Spinal cord (tissue), 9 donors: ENCODE measurements at regions not wholly inside any gene's neighbourhood (a gene's known extent, or its start where the extent isn't known, plus 50 kb on each side); places are given as distances from the start of the nearest gene placed in this dataset.

ENCODE experiments used
- DNase-seq, 6 donors: peaks; one replicate each; pipeline versions ENCODE4 v3.0.0 to v3.0.0-alpha.2; 2013 to 2015; ENCODE audit warnings: low spot score in 6 of 6, low read depth in 4 of 6
- H3K27ac ChIP-seq: one replicate; pipeline ENCODE4 v1.5.1; 2013; ENCODE audit warnings: low read depth, low read length, control low read depth
- H3K27me3 ChIP-seq: one replicate; pipeline ENCODE4 v1.6.1; 2013; ENCODE audit warnings: low read length; ENCODE audit not compliant: control insufficient read depth, insufficient read depth
- H3K36me3 ChIP-seq: one replicate; pipeline ENCODE4 v1.6.1; 2013; ENCODE audit warnings: low read length; ENCODE audit not compliant: control insufficient read depth, insufficient read depth
- H3K4me1 ChIP-seq: one replicate; pipeline ENCODE4 v1.6.1; 2013; ENCODE audit warnings: low read length; ENCODE audit not compliant: control insufficient read depth, insufficient read depth
- H3K4me3 ChIP-seq: one replicate; pipeline ENCODE4 v1.5.1; 2013; ENCODE audit warnings: low read depth, low read length, control low read depth
- H3K9me3 ChIP-seq: one replicate; pipeline ENCODE4 v1.6.1; 2013; ENCODE audit warnings: low read length; ENCODE audit not compliant: control insufficient read depth, insufficient read depth
- WGBS: methylation state at CpG from one replicate; pipeline ENCODE4 v1.1.5; 2013; ENCODE audit warnings: missing lambda C conversion rate; ENCODE audit not compliant: insufficient coverage; 5-methylcytosine and 5-hydroxymethylcytosine counted together
- donor health status: healthy.

DNA sequence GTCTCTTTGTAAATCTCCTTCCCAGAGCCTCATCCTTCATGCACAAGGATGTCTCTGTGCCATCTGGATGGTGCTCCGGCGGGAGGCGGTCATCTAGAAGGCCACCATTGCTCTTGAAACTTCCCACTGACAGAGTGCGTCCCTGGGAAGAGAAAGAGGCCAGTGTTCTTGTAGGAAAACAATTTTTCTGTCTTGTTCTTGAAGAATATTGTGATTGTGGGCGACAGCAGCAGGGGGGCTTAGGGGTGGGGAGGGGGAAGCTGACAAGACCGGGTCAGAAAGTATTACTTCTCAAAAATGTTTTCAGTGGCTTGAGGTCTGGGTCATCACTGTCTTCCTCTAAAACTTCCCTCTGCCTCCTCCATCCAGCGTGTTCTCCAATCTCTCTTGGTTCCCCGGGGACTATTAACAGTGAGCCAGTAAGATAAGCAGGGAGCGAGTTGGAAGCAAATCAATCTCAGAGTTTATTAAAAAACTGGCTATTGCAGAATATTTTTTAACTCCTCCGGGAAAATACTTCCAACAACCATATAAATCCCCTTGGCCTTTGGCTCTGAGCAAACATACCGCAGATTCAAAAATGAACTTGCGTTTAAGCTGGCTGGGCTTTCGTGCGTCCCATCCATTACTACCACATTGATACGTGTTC is 597.8 kb upstream of the MGMT start:
- Histone ChIP-seq H3K9me3 (no peaks in the 10 kb centered on the region), H3K4me3 (no peak overlapping the region), H3K36me3 (no peaks in the 10 kb centered on the region), H3K27me3 (no peaks in the 10 kb centered on the region), H3K4me1 (peaks cover 18% of the 10 kb centered on the region), H3K27ac (no peak overlapping the region)
- peak in 1 of 6 donors; percentile 47 for DNase-seq
- 57% methylated on average over 4 of the region's 15 CpGs for WGBS

DNA sequence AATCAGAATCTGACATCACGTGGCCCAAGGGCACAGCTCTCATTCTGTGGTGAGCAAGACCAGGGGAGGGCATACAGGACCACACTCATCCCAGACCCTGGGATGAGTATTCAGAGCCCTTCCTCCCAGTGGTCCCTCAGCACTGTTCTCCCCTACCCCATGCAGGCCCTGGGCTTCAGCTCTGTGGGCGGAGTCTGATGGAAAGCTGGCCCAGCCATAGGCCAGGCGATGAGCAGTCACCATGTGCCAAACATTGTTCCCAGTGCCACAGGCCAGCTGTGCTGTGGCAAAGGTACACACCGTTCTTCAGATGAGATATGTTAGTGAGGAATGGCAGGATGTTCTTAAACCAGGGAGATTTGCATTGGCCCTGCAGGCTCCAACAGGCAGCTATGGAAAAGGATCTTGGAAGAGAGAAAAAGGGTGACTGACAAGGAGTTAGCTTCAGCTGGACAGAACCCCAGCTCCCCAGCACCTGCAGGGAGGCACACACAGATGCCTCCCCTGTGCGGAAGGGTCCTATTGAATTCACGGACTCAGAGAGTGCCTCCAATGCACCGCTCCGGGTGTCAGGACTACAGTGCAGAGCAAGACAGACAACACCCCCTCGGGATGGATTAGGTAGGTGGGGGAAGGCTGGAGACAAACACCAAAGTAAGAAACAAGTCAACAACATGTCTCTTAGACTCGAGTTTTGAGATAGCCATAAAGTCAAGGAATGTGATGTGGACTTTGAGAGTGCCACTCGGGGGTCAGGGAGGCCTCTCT is 596.0 kb upstream of the MGMT start:
- Histone ChIP-seq H3K27me3 (no peaks in the 10 kb centered on the region), H3K9me3 (no peaks in the 10 kb centered on the region), H3K4me3 (no peak overlapping the region), H3K27ac (no peak overlapping the region), H3K36me3 (no peaks in the 10 kb centered on the region), H3K4me1 (peaks cover 11% of the 10 kb centered on the region)
- DNase-seq, result no peak
- 92% methylated on average over 10 of the region's 11 CpGs for WGBS

DNA sequence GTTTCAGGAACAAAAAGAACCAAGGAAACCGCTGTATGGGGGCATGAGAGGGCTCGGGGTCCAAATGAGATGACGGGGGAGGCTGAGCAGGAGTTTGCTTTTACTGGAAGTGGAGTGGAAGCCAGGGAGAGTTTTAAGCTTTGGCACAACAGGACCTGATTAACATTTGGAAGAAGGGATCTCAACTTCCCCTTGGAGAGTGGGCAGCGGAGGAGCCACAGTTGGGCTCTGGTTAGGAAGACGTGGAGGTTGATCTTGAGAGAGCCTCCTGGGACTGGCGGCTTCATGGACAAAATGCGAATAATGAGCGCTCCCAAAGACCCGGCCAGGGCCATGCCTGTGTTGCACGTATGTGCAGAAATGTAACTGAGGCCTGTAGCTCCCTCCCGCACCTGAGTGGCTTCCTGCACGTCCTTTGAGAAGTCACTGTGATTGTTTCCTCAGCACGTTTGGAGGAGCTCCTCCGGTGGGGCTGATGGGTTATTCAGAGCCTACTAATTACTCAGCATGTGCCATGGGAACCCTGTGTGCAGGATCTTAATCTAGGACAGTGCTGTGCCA is 595.3 kb upstream of the MGMT start:
- Histone ChIP-seq H3K27me3 (no peaks in the 10 kb centered on the region), H3K27ac (no peak overlapping the region), H3K4me1 (peaks cover 11% of the 10 kb centered on the region), H3K4me3 (no peak overlapping the region), H3K9me3 (no peaks in the 10 kb centered on the region), H3K36me3 (no peaks in the 10 kb centered on the region)
- 92% methylated on average over 13 of the region's 14 CpGs for WGBS
- DNase-seq, result no peak

DNA sequence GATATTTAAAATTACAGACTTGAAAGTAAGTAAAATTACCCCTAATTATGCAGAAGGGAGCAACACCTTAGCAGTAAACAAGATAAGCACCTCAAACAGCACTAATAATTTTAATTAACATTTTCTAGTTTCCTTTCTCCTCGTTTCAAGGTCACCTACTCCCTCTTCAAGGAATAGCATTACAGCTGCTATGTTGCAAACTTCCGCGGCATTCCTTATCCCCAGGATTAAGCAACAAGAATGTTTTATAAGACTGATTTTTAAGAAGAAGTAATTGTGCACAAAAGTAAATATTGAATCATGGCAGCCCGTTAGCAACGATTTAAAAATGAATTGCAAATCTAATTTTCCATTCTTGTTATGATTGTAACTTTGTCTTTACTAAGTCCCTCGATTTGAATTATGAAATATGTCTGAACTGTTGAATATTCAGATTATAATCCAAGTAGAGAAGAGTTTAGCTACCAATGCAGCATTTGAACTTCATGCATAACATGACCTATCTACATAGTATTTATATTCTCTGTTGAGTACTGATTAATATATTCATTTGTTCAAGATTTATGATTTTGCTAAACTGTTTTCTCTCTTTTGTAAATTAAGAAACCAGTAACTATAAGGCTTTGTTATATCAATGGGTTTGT is 593.5 kb upstream of the MGMT start:
- no peak overlapping the region for H3K27ac ChIP-seq
- no peaks in the 10 kb centered on the region for H3K9me3 ChIP-seq
- DNase-seq, result no peak
- peaks cover 6% of the 10 kb centered on the region for H3K4me1 ChIP-seq
- no peaks in the 10 kb centered on the region for H3K27me3 ChIP-seq
- WGBS, result no CpG with 5 or more reads among the region's 6 CpGs
- no peak overlapping the region for H3K4me3 ChIP-seq
- no peaks in the 10 kb centered on the region for H3K36me3 ChIP-seq

DNA sequence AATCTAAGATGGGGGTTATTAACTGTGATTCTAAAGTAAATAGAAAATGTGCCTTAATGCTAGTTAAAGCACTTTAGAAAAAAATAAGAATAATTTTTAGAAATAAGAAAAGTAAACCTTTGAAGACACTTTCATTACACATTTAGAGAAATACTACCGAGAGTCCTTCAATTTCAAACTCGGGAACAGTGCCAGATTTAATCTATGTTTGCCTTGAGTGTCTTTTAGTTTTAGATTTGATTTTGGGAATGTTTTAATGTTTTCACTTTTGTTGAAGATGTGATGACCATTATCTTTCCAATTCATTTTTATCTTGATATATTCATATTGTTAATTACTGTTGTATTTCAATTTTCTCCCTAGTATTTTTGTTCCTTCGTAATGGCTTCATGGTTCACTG is 592.7 kb upstream of the MGMT start:
- Histone ChIP-seq H3K4me1 (no peaks in the 10 kb centered on the region), H3K36me3 (no peaks in the 10 kb centered on the region), H3K9me3 (no peaks in the 10 kb centered on the region), H3K27me3 (no peaks in the 10 kb centered on the region), H3K27ac (no peak overlapping the region), H3K4me3 (no peak overlapping the region)
- peak in 1 of 6 donors; percentile 59 for DNase-seq
- WGBS, result no CpG with 5 or more reads among the region's 3 CpGs

DNA sequence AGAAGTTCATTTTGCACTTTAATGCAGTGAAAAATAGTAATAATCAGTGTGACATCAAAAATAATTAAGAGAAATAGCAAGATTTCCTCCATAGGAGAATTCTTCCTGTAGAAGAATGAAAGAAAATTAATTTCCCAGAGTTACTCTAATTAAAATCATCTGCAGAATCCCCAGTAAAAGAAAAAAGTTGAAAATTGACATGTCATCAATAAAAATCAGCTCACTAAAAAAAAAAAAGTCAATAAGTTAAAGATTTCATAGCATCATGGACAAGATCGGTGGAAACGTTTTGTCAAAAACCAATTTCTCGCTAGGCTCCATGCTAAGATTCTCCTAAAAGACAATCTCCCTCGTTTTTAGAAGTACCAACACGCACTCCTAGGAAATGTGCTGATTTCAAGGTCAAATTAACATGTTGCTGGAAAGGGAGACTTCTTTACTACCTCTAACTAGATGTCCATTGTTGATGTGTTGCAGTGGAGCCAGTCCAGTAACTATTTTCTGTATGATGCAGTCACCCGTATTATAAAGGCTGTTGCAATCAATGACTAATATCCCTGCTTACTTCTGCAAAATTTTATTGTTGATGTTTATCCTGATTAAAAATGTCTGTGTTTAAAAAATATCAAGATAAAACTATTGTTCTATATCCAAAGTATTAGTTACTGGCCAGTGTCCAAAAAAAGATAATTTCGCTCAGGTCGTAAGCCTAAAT is 591.9 kb upstream of the MGMT start:
- DNase-seq, result no peak
- H3K27me3 ChIP-seq, result no peaks in the 10 kb centered on the region
- H3K36me3 ChIP-seq, result no peaks in the 10 kb centered on the region
- H3K4me1 ChIP-seq, result no peaks in the 10 kb centered on the region
- H3K9me3 ChIP-seq, result no peaks in the 10 kb centered on the region
- no CpG with 5 or more reads among the region's 8 CpGs for WGBS
- no peak overlapping the region for H3K27ac ChIP-seq
- no peak overlapping the region for H3K4me3 ChIP-seq

DNA sequence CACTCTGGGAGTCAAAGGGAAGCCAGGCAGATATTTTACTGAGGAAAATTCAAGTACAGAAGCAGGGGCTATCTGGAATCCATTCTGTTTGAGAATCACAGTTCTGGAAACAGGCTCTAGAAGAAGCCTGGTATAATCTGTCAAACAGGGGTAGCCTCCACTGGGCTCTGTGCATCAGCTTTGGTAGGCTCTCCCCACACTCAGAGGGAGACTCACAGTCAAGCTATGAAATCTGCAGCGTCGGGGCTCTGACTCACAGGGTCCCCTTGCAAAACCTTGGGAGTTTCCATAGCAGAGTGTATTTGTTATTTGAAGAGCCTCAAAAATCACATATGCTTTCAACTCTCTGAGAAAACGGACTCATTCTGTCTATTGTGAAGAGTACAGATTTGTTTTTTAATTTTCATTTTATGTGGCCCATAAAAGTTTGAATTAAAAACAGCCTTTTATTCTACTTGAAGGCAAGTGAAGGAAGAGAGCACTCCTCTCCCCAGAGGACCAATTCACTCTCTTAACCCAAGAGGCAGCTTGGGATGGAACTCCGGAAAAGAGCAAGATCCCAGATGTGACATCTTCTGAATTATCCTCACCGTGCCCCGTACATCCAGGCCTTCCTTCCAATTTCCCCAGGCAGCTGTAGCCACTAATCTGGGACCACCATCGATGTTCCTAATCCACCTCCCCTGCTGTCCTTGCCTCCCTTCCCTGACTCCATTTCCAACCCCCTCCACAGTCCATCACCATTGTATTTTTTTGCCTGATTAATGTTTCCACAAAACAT is 590.9 kb upstream of the MGMT start:
- H3K27me3 ChIP-seq, result no peaks in the 10 kb centered on the region
- H3K36me3 ChIP-seq, result no peaks in the 10 kb centered on the region
- 75% methylated on average over 4 of the region's 7 CpGs for WGBS
- DNase-seq, result peak in 1 of 6 donors; percentile 45
- no peaks in the 10 kb centered on the region for H3K4me1 ChIP-seq
- H3K9me3 ChIP-seq, result no peaks in the 10 kb centered on the region
- H3K27ac ChIP-seq, result no peak overlapping the region
- no peak overlapping the region for H3K4me3 ChIP-seq

DNA sequence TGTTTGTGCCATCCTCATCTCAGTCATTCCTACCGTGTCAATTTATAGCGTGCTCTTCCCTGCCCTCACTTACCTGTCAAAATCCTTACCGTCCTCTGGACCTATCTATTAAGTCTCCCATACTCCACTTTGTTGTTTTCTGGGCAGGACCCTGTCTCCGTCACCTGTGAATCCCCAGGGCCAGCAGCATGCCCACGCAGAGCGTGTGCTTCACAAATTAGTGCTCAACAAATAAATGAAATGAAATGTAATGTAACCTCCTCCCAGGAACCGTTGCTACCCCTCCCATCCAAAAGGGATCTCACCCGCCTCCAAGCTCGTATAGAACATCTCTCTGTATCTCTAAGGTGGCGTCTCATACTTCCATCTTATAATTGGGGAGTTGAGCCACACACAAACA is 589.9 kb upstream of the MGMT start:
- Histone ChIP-seq H3K9me3 (no peaks in the 10 kb centered on the region), H3K4me1 (no peaks in the 10 kb centered on the region), H3K27ac (no peak overlapping the region), H3K4me3 (no peak overlapping the region), H3K36me3 (no peaks in the 10 kb centered on the region), H3K27me3 (no peaks in the 10 kb centered on the region)
- 82% methylated on average over 5 of the region's 10 CpGs for WGBS
- DNase-seq, result no peak

DNA sequence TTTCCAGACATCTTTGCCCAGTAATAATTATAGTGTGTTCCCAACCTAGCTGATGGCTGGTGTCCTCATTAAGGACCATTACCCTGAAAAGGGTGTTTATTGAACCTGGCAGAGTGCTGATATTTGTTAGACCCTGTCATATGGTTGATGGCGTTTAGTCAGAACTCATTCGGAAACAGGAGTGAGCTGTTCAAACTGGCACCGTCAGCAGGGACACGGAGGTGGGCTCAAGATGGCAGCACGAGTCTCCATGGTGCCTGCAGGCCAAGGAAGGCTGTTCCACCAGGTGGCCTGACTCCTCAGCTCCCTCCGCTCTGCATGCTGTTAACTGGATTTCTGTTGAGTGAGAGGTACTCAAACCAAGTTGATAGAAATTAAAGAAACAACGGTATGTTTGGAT is 589.1 kb upstream of the MGMT start:
- Histone ChIP-seq H3K36me3 (no peaks in the 10 kb centered on the region), H3K4me1 (no peaks in the 10 kb centered on the region), H3K27me3 (no peaks in the 10 kb centered on the region), H3K9me3 (no peaks in the 10 kb centered on the region), H3K27ac (no peak overlapping the region), H3K4me3 (no peak overlapping the region)
- no peak for DNase-seq
- WGBS, result 98% methylated on average over 5 of the region's 7 CpGs
